ENCODE measurements at regions not wholly inside any gene's neighbourhood (a gene's known extent, or its start where the extent isn't known, plus 50 kb on each side); places are given as distances from the start of the nearest gene placed in this dataset.

DNA sequence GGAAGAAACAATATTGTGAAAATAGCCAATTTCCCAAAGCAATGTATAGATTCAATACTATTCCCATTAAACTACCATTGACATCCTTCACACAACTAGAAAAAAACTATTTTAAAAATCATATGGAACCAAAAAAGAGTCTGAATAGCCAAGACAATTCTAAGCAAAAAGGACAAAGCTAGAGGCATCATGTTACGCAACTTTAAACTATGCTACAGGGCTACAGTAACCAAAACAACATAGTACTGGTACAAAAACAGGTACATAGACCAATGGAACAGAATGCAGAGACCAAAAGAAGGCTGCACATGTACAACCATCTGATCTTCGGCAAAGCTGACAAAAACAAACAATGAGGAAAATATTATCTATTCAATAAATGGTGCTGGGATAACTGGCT is 233.3 kb upstream of the TMPRSS15 start:
- TF ChIP-seq POLR2A (IDR thresholded peaks at IDR 0.05; ENCODE audit: low read length) (no peak), GATA1 (IDR thresholded peaks at IDR 0.05; ENCODE audit: low read depth, low read length) (no peak)
